Astrocyte of the cerebellum (primary cell): ENCODE measurements at regions not wholly inside any gene's neighbourhood (a gene's known extent, or its start where the extent isn't known, plus 50 kb on each side); places are given as distances from the start of the nearest gene placed in this dataset.

ENCODE experiments used
- DNase-seq: peaks from one replicate; pipeline ENCODE4 v3.0.0-alpha.2; 2011; ENCODE audit warnings: low read depth
- H3K4me3 ChIP-seq: 2 replicates; pipeline ENCODE4 v1.5.1; 2011; ENCODE audit warnings: mild to moderate bottlenecking, low read depth, low read length, moderate library complexity
- CTCF ChIP-seq: IDR thresholded peaks from 2 replicates; pipeline ENCODE4 v1.5.1; 2012; ENCODE audit warnings: low read length, low read depth, moderate library complexity, mild to moderate bottlenecking; ENCODE audit errors: missing control alignments
- in situ Hi-C: cut with HindIII; loops from 2 replicates; pipeline ENCODE4 v1.10.0; 2017; ENCODE audit warnings: low sequenced_read_pairs

GRCh38 chr3:44117239-44117638 lies 124.4 kb upstream of the TOPAZ1 start:
- TF ChIP-seq CTCF: no peak
- no peak overlapping the region for H3K4me3 ChIP-seq
- DNase-seq: no peak
- in situ Hi-C loops: no loop called here

- DNase-seq: no peak
- no peak for TF ChIP-seq CTCF
- in situ Hi-C loops: no loop called here
- no peak overlapping the region for H3K4me3 ChIP-seq
These were observed 124.0 kb upstream of the TOPAZ1 start for GRCh38 chr3:44117736-44118135.

GRCh38 chr3:44120721-44121582 lies 120.7 kb upstream of the TOPAZ1 start:
- no peak overlapping the region for H3K4me3 ChIP-seq
- no peak for DNase-seq
- TF ChIP-seq CTCF: no peak
- in situ Hi-C loops: no loop called here

- no peak for TF ChIP-seq CTCF
- in situ Hi-C loops: no loop called here
- no peak overlapping the region for H3K4me3 ChIP-seq
- DNase-seq: no peak
These were observed 116.4 kb upstream of the TOPAZ1 start for GRCh38 chr3:44125246-44125645.

GRCh38 chr3:44125882-44126281 lies 115.8 kb upstream of the TOPAZ1 start:
- H3K4me3 ChIP-seq: no peak overlapping the region
- in situ Hi-C loops: no loop called here
- DNase-seq: no peak
- no peak for TF ChIP-seq CTCF

GRCh38 chr3:44128057-44128775 lies 113.5 kb upstream of the TOPAZ1 start:
- no peak for DNase-seq
- TF ChIP-seq CTCF: no peak
- in situ Hi-C loops: no loop called here

More at GRCh38 chr3:44128057-44128775, 113.5 kb upstream of the TOPAZ1 start:
- H3K4me3 ChIP-seq: no peak overlapping the region
